Right lobe of liver (tissue), 6 donors: ENCODE measurements at regions not wholly inside any gene's neighbourhood (a gene's known extent, or its start where the extent isn't known, plus 50 kb on each side); places are given as distances from the start of the nearest gene placed in this dataset.

Source experiments
- ATAC-seq, 4 donors: fragments of 200-7000 bp; cut with Tn5 transposase; one replicate each; pipeline ENCODE4 v1.9.1; 2020; ENCODE audit warnings: mild to moderate bottlenecking in 4 of 4, moderate library complexity in 4 of 4
- DNase-seq, 3 donors: peaks; one replicate each; pipeline ENCODE4 v3.0.0-alpha.2; 2020
- H3K27ac ChIP-seq, 3 donors: fragments of 200-600 bp; one replicate each; pipeline ENCODE4 v1.8.0; 2022
- H3K27me3 ChIP-seq, 2 donors: fragments of 200-600 bp; one replicate each; pipeline ENCODE4 v1.8.0; 2022
- H3K36me3 ChIP-seq, 4 donors: fragments of 200-600 bp; sonication (generic) in 1 of 4; one replicate each; pipeline versions ENCODE4 v1.5.1 to v1.8.0; 2017 to 2022; ENCODE audit warnings: control low read depth in 1 of 4
- H3K4me1 ChIP-seq, 4 donors: fragments of 200-600 bp; sonication (generic) in 1 of 4; one replicate each; pipeline versions ENCODE4 v1.5.1 to v1.8.0; 2017 to 2022; ENCODE audit warnings: control low read depth in 1 of 4
- H3K4me3 ChIP-seq, 3 donors: fragments of 200-600 bp; one replicate each; pipeline ENCODE4 v1.8.0; 2022
- H3K9me3 ChIP-seq, 4 donors: fragments of 200-600 bp; sonication (generic) in 1 of 4; one replicate each; pipeline versions ENCODE4 v1.5.1 to v1.8.0; 2017 to 2022; ENCODE audit warnings: control low read depth in 1 of 4
- CTCF ChIP-seq, 4 donors: fragments of 200-600 bp in 3 of 4; fragments of 450-650 bp in 1 of 4; IDR thresholded peaks; one replicate each; pipeline versions ENCODE4 v1.5.1 to v1.8.0; 2016 to 2022; ENCODE audit warnings: antibody characterized with exemption in 4 of 4, mild to moderate bottlenecking in 2 of 4
- POLR2A ChIP-seq: fragments of 450-650 bp; IDR thresholded peaks from one replicate; pipeline ENCODE4 v1.6.1; 2017; ENCODE audit warnings: antibody characterized with exemption, mild to moderate bottlenecking
- WGBS: methylation state at CpG from one replicate; pipeline ENCODE4 v1.1.6; 2018; ENCODE audit warnings: low coverage, low lambda C conversion rate; ENCODE audit not compliant: insufficient coverage; ENCODE audit errors: missing lambda C conversion rate; 5-methylcytosine and 5-hydroxymethylcytosine counted together
- intact Hi-C, 2 donors: fragments of 100-400 bp; cut with DNase I; formaldehyde crosslinking; loops; one replicate each; pipeline versions ENCODE4 v1.11.2 to v1.14.1; 2022
- donor health status: DM: no; HTN: yes; CAD: no.
- donor health status: DM: no; HTN: no; CAD: no.
- donor health status: DM: no; HTN: no; CAD: no.
- donor health status: DM: no; HTN: yes; CAD: no.
- donor health status: DM: no; HTN: yes; CAD: no.

GRCh38 chr18:10121786-10122515, 208.1 kb downstream of the VAPA start:
- Histone ChIP-seq H3K27ac (no peak overlapping the region), H3K36me3 (no peaks in the 10 kb centered on the region), H3K9me3 (peaks cover 0 to 4% (median 0%) of the 10 kb centered on the region in 4 donors), H3K4me3 (no peak overlapping the region), H3K27me3 (no peaks in the 10 kb centered on the region), H3K4me1 (no peaks in the 10 kb centered on the region)
- DNase-seq: no peak
- ATAC-seq: no peak
- TF ChIP-seq CTCF (IDR thresholded peaks at IDR 0.05) (no peak), POLR2A (no peak)
- intact Hi-C loops: no loop called here
- 47% methylated on average over 7 of the region's 11 CpGs for WGBS

- Histone ChIP-seq H3K36me3 (no peaks in the 10 kb centered on the region), H3K4me1 (no peaks in the 10 kb centered on the region), H3K4me3 (no peak overlapping the region), H3K27ac (no peak overlapping the region), H3K9me3 (peaks cover 0 to 4% (median 0%) of the 10 kb centered on the region in 4 donors), H3K27me3 (no peaks in the 10 kb centered on the region)
- ATAC-seq (no peak), DNase-seq (no peak)
- WGBS: 68% methylated on average over 16 of the region's 19 CpGs
- intact Hi-C loops: no loop called here
- TF ChIP-seq POLR2A (no peak), CTCF (IDR thresholded peaks at IDR 0.05) (no peak)
These were observed 209.5 kb downstream of the VAPA start for GRCh38 chr18:10122988-10123950.

GRCh38 chr18:10124071-10124470, 210.3 kb downstream of the VAPA start:
- no peak for TF ChIP-seq POLR2A
- no peak for TF ChIP-seq CTCF (IDR thresholded peaks at IDR 0.05)
- DNase-seq (no peak), ATAC-seq (no peak)
- Histone ChIP-seq H3K4me3 (no peak overlapping the region), H3K4me1 (no peaks in the 10 kb centered on the region), H3K27me3 (no peaks in the 10 kb centered on the region), H3K36me3 (no peaks in the 10 kb centered on the region), H3K27ac (no peak overlapping the region), H3K9me3 (peaks cover 0 to 4% (median 0%) of the 10 kb centered on the region in 4 donors)
- intact Hi-C loops: no loop called here
- 89% methylated on average over 2 of the region's 9 CpGs for WGBS

- WGBS: 64% methylated on average over 3 of the region's 4 CpGs
- Histone ChIP-seq H3K4me3 (no peak overlapping the region), H3K9me3 (peaks cover 0 to 2% (median 0%) of the 10 kb centered on the region in 4 donors), H3K4me1 (no peaks in the 10 kb centered on the region), H3K27ac (no peak overlapping the region), H3K36me3 (no peaks in the 10 kb centered on the region), H3K27me3 (no peaks in the 10 kb centered on the region)
- DNase-seq (no peak), ATAC-seq (no peak)
- intact Hi-C loops: no loop called here
- no peak for TF ChIP-seq CTCF (IDR thresholded peaks at IDR 0.05)
- TF ChIP-seq POLR2A: no peak
These were observed 210.7 kb downstream of the VAPA start for GRCh38 chr18:10124557-10124956.
